ENCODE measurements at regions not wholly inside any gene's neighbourhood (a gene's known extent, or its start where the extent isn't known, plus 50 kb on each side); places are given as distances from the start of the nearest gene placed in this dataset.
"Not testable (repeated sequence)": the region's sequence is repeated elsewhere in the genome, so short reads cannot be mapped to it uniquely, and the experiment has no call there.

DNA sequence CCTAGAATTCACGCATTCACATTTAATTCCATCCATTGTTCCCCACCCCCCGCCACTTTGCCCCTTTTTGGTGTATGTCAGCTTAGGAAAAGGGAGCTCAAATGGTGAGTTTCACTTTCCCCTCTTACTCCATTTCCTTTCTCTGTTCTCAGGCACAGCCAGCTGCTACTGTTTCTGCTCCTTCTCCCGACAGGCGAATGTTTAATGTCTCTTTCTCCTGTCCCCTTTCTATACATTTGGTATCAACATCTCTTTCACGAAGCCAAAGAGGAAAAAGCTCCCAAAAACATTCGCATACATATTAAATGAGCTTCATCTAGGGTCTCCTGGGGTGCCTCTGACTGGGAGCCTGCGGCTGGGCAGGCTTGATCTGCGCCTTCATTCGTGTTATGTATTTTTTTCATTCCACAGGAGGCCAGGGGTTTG lies 124.2 kb upstream of the SATB2 start:
- intact Hi-C loops (cut with DNase I), result no loop called here
- no peak for DNase-seq
- ATAC-seq, result no peak

DNA sequence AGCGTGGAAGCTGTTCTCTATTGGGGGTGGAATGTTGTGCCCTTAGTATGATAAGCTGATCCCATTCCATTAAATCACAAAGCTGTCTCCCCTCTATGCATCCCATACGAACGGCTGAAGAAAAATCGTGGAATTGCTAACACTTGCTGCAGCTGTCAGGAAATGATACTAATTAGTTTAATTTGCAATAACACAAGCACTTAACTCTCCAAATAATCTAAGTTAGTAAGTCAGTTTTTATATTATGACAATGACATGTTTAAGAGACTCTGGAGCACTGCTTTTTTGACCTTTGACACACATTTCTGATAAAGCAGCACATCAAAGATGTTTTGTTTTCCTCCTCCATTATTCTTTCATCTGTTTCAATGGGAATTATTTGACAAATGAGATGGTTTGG lies 123.7 kb upstream of the SATB2 start:
- intact Hi-C loops (cut with DNase I), result no loop called here
- ATAC-seq (no peak), DNase-seq (no peak)

DNA sequence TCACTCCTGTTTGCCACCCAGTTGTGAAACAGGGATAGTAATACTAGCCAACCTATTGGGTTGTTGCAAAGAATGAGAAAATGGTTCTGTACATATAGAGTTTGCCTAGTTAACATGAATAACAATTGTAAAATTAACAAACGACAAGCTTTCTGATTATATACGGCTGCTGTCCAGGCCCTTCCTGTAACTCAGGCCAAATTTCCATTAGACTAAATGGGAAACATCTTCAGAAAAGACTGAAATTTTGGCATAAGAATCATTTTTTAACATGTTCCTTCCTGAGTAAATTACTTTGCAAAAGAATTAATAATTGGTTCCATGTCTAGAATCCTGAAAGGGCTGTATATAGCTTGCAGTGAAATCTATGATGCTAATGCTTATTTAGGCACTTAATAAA lies 117.7 kb upstream of the SATB2 start:
- DNase-seq, result no peak
- intact Hi-C loops (cut with DNase I), result no loop called here
- no peak for ATAC-seq

DNA sequence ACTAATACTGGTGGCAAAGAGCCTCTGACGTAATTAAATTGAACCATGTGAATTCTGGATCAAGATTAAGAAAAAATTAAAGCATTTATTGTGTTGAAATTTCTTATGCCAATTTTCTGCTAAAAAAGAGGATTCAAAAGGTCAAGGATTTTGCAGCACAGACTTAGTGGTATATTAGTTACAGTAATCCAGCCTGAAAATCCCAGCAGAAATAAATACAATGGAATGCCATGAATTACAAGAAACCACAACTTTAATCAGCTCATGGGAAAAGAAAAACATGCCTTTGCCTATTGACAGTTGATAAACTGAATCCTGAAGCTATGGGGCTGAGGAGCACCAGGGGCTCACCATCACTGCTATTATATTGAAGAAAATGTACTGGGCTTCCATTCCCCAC lies 114.8 kb upstream of the SATB2 start:
- no peak for ATAC-seq
- no peak for DNase-seq
- intact Hi-C loops (cut with DNase I), result no loop called here

DNA sequence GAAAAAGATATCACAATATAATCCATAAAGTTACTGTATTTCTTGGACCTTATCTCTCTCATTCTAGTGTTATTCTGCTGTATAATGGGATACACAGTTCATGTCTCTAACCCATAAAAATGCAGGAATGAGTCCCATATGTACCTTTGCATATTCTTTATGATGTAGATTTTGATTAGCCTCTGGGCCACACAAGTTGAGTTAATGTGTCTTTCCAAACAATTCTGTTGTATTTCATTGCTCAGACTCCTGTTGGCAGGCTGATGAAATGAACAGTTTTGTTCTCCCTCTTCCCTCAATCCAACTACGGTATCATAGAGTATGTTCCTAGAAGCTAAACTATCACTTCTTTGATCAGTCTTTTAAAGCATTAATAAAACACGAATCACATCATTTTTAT lies 113.2 kb upstream of the SATB2 start:
- intact Hi-C loops (cut with DNase I), result no loop called here
- no peak for ATAC-seq
- no peak for DNase-seq

DNA sequence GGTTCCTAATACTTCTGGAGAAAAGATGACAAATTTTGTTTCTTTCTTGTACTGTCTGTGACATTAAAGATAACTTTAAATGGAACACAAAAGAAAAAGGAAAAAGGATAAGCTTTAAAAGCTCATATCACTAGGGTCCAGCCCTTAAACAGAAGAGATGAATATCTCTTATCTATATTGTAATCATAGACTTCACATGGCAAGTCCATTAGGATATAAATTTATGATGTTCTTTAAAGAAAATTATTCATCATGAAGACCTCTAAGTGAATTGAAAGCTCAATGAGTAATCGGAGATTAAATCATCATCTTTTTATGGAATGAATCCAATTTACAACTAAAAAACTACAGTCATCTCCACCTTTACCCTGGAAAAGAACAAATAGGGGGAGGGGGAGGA lies 111.6 kb upstream of the SATB2 start:
- no peak for ATAC-seq
- intact Hi-C loops (cut with DNase I), result no loop called here
- DNase-seq, result no peak

DNA sequence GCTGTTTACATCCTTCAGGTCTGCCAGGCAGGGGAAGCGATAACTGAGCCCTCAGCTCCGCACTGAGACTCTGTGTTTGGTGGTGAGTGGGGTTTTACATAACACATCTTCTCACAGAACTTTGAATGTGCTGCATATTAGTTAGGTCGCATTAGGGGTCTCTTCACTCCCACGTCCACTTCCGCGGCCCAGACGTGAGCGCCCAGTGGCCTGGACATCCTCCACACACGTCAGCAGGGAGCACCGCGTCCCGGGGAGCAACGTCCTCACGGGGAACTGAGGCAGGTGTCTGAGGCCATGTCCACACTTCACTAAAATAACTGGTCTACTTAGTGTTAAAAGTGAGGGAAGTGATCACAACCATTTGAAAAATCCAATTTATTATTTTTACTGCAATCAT lies 100.4 kb upstream of the SATB2 start:
- intact Hi-C loops (cut with DNase I), result no loop called here
- DNase-seq (no peak), ATAC-seq (no peak)

DNA sequence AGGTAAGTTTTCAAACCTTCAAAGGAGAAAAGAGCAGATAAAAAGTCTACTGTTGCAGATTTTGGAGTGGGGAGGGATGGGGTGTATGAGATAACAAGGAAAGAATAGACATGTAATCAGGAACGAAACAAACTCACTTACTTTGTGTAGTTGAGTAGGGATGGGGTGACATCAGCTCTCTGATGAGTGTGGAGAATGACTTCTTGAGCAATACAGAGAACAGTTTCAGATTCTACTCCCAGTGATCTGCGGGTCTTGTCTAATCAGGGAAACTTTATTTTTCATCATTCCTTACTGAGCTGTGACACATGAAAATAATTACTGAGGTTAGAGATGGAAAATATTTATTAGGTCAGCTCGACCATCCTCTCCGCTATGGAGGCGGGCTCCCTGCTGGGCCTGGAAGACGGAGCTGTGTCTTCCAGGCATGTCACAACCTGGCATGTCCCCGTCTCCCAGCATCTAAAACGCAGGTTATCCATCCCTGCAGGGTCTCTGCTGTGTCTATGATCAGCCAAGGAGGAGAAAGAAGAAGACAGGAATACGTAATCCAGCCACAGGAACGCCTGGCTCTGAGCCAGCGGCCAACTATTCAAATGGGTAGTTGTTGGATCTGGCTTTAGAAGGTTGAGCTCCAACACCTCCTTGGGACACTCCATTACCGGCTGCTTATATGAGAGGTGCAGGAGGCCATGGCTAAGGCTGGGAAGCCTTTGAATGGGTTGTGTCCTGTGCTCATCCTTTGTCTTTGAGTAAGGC lies 99.0 kb upstream of the SATB2 start:
- DNase-seq (no peak), ATAC-seq (no peak)
- intact Hi-C loops (cut with DNase I), result no loop called here

DNA sequence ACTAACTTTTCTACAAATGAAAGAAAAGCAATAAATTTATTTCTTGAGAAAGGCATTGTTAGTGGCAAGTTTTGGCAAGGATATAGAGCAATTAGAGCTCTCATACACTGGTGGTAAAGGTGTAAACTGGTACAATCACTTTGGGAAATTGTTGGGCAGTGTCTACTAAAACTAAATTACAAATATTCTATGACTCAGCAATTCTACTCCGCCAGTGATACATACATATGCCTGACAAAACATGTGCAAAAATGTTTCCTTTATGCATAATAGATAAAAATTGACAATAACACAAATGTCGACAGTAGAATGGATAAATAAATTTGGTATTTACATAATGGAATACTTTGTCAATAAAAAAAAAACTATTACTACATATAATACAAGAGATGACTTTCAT lies 96.3 kb upstream of the SATB2 start:
- intact Hi-C loops (cut with DNase I), result no loop called here
- ATAC-seq (no peak), DNase-seq (no peak)

DNA sequence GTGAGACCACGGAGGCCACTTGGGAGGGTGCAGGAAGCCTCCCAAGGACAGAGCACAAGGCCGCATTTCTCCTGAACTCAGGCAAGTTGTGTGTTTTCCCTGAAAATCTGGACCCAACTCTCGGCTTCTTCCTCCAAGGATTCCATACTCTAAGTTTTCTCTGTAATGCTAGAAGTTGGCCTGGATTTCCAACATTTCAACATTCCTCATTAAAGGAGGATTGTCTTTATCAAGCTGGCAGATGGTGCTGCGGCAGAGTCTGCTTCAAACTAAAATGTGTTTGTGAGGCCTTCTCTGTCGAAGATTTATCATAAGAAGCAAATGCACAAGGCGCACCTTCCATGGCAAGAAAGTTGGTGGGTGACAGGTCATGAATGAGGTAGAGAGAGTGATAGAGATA lies 94.4 kb upstream of the SATB2 start:
- ATAC-seq, result no peak

DNA sequence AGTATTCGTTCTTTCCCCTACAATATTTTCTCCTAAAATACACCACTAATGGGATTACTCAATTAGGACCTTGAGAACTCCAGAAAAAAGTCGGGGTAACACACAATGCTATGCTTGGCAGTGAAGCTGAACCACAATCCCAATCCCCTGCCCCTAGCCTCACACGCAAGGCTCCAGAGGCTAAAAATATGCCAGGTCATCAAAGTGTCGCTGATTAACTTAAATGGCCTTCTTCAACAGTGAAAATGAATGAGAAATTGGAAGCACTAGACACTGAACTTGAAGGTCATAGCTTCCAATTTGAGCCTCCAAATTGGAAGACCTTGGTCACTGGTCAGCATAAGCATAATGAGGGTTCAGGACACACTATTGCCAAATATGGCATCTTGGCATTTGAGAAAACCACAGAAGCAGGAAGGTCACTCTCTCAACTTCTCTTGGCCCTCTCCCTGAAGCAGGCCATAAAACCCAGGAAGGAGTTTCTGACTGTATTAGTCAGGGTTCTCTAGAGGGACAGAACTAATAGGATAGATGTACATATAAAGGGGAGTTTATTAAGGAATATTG lies 86.0 kb upstream of the SATB2 start:
- ATAC-seq (no peak), DNase-seq (no peak)
- intact Hi-C loops (cut with DNase I), result no loop called here

More for the DNA sequence above, 94.4 kb upstream of the SATB2 start:
- intact Hi-C loops (cut with DNase I), result no loop called here
- no peak for DNase-seq

DNA sequence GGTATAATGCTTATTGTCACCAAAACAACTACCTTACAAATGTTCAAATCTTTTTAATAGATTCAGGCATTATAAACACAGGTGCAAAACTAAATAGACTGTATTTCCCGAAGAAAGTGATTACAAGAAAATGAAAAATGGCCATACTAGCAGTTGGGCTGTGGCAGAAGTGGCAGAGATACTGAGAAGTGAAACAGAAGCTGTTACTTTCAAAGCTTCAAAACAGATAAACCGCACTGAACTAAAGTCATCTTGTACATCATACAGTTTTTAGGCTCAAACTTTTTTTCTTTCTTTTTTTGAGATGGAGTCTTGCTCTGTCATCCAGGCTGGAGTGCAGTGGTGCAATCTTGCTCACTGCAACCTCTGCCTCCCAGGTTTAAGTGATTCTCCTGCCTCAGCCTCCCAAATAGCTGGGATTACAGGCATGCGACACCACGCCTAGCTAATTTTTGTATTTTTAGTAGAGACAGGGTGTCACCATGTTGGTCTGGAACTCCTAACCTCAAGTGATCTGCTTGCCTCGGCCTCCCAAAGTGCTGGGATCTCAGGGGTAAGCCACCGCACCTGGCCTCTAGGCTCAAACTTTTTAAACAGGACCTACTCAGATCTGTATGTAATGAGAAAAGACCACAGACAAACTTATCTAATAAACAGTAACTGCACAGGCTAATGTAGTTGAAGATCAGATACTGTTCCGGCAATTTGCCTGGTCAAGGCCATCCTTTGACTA lies 77.9 kb upstream of the SATB2 start:
- no peak for DNase-seq
- no peak for ATAC-seq
- intact Hi-C loops (cut with DNase I), result no loop called here

DNA sequence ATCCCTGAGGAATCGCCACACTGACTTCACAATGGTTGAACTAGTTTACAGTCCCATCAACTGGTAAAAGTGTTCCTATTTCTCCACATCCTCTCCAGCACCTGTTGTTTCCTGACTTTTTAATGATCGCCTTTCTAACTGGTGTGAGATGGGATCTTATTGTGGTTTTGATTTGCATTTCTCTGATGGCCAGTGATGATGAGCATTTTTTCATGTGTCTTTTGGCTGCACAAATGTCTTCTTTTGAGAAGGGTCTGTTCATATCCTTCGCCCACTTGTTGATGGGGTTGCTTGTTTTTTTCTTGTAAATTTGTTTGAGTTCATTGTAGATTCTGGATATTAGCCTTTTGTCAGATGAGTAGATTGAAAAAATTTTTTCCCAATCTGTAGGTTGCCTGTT lies 76.1 kb upstream of the SATB2 start:
- DNase-seq; ATAC-seq; intact Hi-C loops (cut with DNase I): not testable (repeated sequence)

DNA sequence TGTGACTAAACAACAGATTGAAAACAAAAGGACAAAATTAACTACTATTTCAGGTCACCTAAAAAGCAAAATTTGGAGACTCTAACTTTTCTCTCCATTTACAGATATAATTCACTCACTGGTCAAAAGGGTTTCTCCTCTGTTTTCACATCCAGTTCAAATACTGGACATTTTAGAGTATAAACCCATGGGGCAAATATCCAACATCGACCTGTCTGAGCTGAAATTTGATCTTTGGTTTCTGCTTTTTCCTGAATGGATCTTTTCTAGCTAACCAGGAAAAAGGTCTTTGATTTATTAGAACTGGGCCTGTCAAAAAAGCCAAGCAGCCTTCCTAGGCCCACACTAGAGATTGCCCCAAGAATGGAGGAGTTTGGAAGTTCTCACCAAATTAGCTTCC lies 69.3 kb upstream of the SATB2 start:
- ATAC-seq, result no peak
- intact Hi-C loops (cut with DNase I), result no loop called here
- DNase-seq, result no peak

DNA sequence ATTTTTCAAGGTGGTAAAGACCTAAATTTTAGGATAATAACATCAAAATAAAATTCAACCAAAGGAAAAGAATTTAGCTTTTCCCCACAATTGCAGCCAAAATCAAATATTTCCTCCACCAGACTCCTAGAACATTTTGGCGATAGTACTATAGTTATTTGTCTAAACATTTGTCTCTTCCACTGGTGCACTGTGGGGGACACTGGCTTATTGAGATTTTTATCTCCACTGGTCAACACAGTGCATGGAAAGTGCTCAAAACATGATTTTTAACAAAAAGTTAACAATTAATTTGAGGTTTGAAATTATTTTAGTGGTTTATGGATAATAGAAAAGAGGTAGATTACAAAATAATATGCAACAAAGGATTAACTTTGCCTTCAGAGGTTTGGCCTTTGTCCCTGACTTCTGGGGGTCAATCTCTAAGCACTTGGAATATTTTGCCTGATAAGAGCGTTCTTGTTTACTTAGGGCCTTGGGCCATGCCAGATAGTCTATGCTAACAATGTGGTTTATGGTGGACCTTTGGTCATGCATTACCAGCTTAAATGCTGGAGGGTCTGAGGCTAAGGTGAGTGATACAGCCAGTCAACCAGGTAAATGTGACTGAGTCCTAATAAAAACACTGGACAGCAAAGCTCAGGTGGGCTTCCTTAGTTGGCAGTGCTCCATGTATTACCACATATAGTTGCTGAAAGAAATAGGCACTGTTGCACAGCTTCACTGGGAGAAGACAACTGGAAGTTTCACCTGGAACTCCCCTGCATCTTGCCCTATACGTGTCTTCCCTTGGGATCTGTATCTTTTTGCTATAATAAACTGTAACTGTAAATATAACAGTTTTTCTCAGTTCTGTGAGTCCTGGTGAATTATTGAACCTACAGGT lies 67.2 kb upstream of the SATB2 start:
- DNase-seq, result no peak
- ATAC-seq, result no peak
- intact Hi-C loops (cut with DNase I), result no loop called here

DNA sequence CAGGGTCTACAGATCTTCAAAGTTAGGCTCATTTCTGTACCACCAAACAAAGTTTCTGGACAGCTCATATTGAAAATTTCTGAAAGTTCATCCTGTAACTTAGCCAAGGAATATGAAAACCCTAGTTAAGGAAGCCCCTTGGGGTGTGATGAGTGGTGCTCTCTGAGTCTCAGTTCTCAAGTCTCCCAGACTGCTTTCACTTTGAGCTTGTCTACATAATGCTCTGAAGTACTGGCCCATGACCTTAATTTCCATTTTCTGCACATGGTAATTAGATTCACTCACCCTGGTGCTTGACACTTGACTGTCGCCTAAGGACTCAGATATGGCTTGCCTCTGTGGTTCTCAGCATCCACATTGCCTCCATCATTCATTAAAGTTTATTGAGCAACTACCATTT lies 51.7 kb upstream of the SATB2 start:
- intact Hi-C loops (cut with DNase I), result no loop called here
- ATAC-seq, result no peak
- no peak for DNase-seq
